Activated T-cell treated with anti-CD3 and anti-CD28 coated beads for 1 hour (primary cell): ENCODE measurements at regions not wholly inside any gene's neighbourhood (a gene's known extent, or its start where the extent isn't known, plus 50 kb on each side); places are given as distances from the start of the nearest gene placed in this dataset.

ENCODE experiments used
- DNase-seq: peaks from one replicate; pipeline ENCODE4 v3.0.0-alpha.2; 2020; ENCODE audit warnings: low read depth

DNA sequence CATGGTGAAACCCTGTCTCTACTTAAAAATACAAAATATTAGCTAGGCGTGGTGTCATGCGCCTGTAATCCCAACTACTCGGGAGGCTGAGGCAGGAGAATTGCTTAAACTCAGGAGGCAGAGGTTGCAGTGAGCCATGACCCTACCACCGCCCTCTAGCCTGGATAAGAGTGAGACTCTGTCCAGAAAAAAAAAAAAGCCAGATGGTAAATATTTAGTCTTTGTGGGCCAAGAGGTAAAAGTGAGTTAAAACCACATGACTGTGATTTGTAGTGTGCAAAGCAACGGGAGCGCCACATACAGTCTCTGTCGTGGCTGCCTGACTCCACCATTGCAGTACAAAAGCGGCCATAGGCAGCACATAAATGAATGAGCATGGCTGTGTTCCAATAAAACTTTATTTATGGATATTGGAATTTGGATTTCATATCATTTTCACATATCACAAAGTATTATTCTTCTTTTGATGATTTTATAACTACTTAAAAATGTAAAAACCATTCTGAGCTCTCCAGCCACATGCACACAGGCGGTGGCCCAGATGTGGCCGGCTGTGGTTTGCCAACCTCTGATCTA lies 51.8 kb upstream of the CASZ1 start:
- DNase-seq: no peak

DNA sequence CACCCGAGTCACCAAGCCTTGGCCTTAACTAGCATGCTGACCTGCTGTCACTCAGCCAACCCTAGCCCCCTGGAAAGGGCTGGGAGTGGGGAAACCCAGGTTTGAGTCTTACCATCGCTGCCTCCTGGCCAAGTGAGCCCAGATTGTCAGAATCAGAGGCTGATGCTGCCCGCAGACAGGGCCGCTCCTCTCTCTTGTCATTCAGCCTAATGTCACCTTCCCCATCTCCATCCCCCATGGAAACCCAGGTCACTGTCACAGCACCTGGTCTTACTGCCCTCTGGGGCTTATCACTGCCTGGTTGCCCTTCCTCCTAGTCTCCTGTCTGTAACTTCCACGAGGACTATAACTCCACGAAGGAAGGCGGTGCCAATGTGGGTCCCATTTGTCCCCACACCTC lies 53.6 kb upstream of the CASZ1 start:
- no peak for DNase-seq

- no peak for DNase-seq
Measured at GRCh38 chr1:10851024-10852013, 54.9 kb upstream of the CASZ1 start.

- DNase-seq: no peak
Measured at GRCh38 chr1:10852018-10852417, 55.6 kb upstream of the CASZ1 start.

GRCh38 chr1:10852486-10852885 lies 56.0 kb upstream of the CASZ1 start:
- no peak for DNase-seq

DNA sequence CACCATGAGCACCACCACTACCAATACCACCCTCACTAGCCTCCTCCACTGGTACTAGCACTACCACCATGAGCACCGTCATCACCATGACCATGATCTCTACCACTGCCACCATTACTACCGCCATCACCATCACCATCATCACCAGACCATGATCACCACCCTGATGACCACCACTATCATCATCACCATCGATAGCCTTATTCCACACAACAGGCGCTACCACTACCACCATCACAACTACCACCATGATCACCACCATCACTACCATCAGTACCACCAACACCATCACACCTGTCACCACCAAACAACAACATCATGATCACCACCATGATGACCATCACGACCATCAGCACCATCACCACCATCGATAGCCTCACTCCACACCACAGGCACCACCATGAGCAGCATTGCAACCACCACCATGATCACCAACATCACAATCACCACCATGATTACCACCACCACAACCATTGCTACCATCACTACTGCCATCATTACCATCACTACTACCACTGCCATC lies 56.6 kb upstream of the CASZ1 start:
- no peak for DNase-seq

- no peak for DNase-seq
Measured at GRCh38 chr1:10853701-10854100, 57.3 kb upstream of the CASZ1 start.

- no peak for DNase-seq
Measured at GRCh38 chr1:10854856-10855459, 58.5 kb upstream of the CASZ1 start.

- no peak for DNase-seq
Measured at GRCh38 chr1:10856176-10856683, 59.8 kb upstream of the CASZ1 start.

GRCh38 chr1:10856863-10857598 lies 60.6 kb upstream of the CASZ1 start:
- no peak for DNase-seq

DNA sequence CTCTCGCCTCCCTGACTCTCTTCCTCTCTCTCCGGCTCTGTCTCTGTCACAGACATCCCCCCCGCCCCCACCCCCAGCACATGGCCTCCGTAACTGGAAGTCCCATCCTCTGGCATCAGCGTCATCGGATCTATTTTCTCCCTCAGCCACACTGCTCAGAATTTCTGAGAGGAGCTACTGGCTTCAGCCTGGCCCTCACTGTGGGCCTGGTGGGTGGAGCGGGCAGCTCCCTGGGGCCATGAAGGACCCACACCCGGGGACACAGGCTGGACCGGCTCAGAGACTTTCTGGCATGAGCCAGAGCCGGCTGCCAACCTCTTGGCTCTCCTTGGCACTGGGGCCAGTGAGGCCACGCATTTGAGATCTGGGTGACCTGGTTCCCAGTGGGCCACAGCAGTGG lies 61.2 kb upstream of the CASZ1 start:
- no peak for DNase-seq

DNA sequence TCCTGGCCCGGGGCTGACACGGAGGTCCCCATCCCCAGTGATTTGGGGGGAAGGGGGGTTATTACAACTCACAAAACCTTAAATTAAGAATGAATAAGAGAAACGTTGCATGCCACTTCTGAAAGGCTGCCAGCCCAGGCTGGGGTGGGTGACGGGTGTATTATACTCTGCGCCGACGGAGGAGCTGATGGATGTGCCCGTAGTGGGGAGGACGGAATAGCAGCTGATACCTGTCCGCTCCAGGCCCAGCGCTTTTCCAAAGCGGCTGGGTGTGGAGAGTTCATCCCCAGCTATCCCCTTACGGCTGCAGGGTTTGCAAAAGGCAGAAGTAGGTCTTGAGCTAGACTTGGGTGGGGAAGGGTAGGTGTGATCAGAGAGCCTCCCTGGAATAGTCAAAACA lies 63.8 kb upstream of the CASZ1 start:
- no peak for DNase-seq

DNA sequence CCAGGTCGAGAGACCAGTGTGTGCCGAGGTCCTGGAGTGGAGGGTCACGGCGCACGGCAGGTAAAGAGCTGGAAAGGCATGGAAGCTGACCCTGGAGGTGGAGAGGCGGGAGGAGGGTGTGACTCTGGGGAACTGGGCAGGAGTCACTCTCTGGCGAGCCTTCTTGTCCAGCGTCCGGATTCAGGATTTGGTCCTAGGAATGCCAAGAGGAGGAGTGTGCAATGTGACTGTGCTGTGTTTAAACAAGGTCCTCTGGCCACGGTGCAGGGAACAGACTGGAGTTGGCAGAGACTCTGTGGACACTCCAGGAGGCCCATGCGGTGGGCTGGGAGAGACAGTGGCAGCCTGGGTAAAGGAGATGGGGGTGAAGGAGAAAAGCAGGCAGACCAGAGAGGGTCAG lies 64.2 kb upstream of the CASZ1 start:
- no peak for DNase-seq

GRCh38 chr1:10861822-10862221 lies 65.4 kb upstream of the CASZ1 start:
- no peak for DNase-seq

DNA sequence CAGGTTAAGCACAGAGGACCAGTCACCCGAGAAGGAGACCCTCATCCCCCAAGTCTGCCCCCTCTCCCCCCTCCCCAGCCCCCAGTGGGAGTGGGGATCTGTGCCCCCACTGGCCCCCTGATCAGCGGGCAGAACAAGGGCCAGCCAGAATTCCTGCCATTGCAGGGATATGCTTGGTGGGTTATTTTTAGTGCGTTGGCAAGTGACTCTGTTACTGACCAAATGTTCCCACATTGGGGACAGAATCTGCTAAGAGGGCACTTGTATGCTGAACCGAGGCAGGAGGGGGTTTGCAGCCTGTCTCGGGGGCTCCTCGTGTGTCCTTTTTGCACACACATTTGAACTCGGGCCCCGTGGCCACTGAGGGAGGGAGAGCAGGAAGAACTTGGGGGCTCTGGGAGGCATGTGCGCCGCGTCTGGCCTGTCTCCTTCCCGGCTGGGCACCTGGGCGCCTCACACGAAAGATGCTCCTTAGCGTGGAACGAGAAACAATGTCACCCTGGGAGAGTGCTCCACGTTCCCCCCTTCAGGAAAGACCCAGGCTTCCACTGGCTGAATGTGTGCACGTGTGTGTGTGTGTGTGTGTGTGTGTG lies 66.4 kb upstream of the CASZ1 start:
- DNase-seq: no peak

DNA sequence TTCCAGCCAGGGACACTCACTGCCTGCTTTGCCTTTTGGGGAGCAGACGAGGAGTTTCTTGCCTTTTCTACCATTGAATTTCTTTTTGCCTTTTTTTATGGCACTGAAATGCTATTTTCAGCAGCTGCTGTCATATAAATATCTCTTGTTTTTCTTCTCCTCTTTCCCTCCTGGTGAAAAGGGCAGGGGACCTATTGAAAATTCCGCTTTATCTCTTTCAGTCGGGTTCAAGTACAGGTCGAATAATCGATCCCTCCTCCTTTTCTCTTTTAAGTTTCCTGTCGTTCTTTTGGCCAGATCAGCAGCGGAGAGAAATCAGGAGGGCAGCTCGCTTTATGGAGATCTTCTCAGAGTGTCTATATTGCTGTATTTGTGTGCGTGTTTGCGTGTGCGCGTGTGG lies 67.4 kb upstream of the CASZ1 start:
- no peak for DNase-seq

GRCh38 chr1:10864776-10865175 lies 68.3 kb upstream of the CASZ1 start:
- no peak for DNase-seq

DNA sequence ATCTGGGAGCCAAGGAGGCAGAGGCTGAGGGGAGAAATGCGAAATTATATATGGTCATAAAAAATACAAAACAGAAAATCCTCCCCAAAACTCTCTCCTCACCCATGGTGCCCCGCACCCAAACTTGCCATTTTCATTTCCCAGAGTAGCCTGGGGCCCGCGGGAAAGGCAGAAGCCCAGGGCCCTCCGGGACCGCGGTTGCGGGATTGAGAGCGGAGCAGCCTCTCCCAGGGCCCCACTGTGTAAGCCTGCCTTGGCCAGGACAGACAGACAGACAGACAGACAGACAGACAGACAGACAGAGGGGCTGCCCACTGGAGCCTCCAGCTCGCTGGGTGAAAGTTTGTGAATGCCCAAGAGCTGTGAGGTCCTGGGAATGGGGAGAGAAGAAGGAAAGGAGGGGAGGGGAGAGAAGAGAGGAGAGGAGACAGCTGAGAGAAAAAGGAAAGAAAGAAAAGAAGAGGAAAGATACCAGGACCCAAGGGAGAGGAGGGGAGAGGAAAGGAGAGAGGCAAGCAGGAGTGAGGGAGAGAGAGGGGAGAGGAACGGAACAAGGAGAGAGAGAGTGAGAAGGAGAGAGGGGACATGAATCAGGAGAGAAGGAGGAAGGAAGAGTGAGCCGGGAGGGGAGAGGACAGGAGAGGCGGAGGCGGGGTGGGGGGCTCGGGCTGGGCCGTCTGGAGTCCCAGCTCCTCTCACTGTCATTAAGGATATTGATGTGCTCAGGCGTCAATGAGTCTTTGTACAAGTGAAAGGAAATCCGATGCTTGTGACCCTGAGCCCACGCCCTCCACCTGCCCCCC lies 69.3 kb upstream of the CASZ1 start:
- DNase-seq: no peak

GRCh38 chr1:10866321-10867093 lies 70.1 kb upstream of the CASZ1 start:
- DNase-seq: no peak

GRCh38 chr1:10867138-10867721 lies 70.8 kb upstream of the CASZ1 start:
- DNase-seq: peak; percentile 63
